Breast epithelium (tissue), 4 donors: ENCODE measurements at regions not wholly inside any gene's neighbourhood (a gene's known extent, or its start where the extent isn't known, plus 50 kb on each side); places are given as distances from the start of the nearest gene placed in this dataset.
"Not testable (repeated sequence)": the region's sequence is repeated elsewhere in the genome, so short reads cannot be mapped to it uniquely, and the experiment has no call there.

ENCODE experiments used
- DNase-seq, 2 donors: peaks; one replicate each; pipeline ENCODE4 v3.0.0-alpha.2; 2019; ENCODE audit warnings: low spot score in 2 of 2
- H3K27ac ChIP-seq, 2 donors: fragments of 200-600 bp; sonication (generic) in 1 of 2; one replicate each; pipeline ENCODE4 v1.5.1; 2016 to 2019; ENCODE audit warnings: mild to moderate bottlenecking in 1 of 2
- H3K27me3 ChIP-seq, 2 donors: fragments of 200-600 bp; sonication (generic) in 1 of 2; one replicate each; pipeline versions ENCODE4 v1.5.1 to v1.6.0; 2017 to 2019; ENCODE audit warnings: control low read depth in 1 of 2, mild to moderate bottlenecking in 1 of 2
- H3K36me3 ChIP-seq: fragments of 200-600 bp; one replicate; pipeline ENCODE4 v1.5.1; 2019
- H3K4me1 ChIP-seq, 2 donors: fragments of 200-600 bp; sonication (generic); one replicate each; pipeline ENCODE4 v1.5.1; 2016 to 2019; ENCODE audit warnings: control low read depth in 1 of 2
- H3K4me3 ChIP-seq, 3 donors: fragments of 200-600 bp; sonication (generic); 1 replicate in 2 of 3; 2 replicates in 1 of 3; pipeline ENCODE4 v1.5.1; 2016 to 2019; ENCODE audit warnings: mild to moderate bottlenecking in 3 of 3, moderate library complexity in 2 of 3
- H3K9me3 ChIP-seq, 2 donors: fragments of 200-600 bp; sonication (generic) in 1 of 2; one replicate each; pipeline ENCODE4 v1.5.1; 2016 to 2019; ENCODE audit warnings: control low read depth in 1 of 2
- POLR2A ChIP-seq: fragments of 450-650 bp; IDR thresholded peaks from one replicate; pipeline ENCODE4 v1.6.1; 2016; ENCODE audit warnings: antibody characterized with exemption, mild to moderate bottlenecking, moderate library complexity
- POLR2AphosphoS5 ChIP-seq, 3 donors: sonication (generic); formaldehyde crosslinking; IDR thresholded peaks; one replicate each; pipeline ENCODE4 v1.6.1; 2017; ENCODE audit warnings: antibody characterized with exemption in 3 of 3
- intact Hi-C: fragments of 100-400 bp; cut with DNase I; formaldehyde crosslinking; loops from one replicate; pipeline ENCODE4 v1.15.1; 2023; ENCODE audit warnings: low total_unique reads
- TF ChIP-seq, protein P1 (sequence below), 3 donors: fragments of 450-650 bp; IDR thresholded peaks; one replicate each; pipeline ENCODE4 v1.5.1; 2016 to 2017; ENCODE audit warnings: antibody characterized with exemption in 3 of 3, mild to moderate bottlenecking in 3 of 3, moderate library complexity in 3 of 3

DNA sequence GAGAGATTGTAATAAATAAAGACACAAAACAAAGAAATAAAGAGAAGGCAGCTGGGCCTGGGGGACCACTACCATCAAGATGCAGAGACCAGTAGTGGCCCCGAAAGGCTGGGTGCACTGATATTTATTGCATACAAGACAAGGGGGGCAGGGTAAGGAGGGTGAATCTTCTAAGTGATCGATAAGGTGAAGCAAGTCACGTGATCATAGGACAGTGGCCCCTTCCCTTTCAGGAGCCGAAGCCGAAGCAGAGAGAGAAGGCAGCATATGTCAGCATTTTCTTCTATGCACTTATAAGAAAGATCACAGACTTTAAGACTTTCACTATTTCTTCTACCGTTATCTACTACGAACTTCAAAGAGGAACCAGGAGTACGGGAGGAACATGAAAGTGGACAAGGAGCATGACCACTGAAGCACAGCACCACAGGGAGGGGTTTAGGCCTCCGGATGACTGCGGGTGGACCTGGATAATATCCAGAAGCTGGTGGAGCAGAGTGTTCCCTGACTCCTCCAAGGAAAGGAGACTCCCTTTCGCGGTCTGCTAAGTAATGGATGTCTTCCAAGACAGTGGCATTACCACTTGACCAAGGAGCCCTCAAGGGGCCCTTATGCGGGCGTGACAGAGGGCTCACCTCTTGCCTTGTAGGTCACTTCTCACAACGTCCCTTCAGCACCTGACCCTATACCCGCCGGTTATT lies 126.4 kb downstream of the RBM46 start:
- not testable (repeated sequence) for H3K27ac ChIP-seq, DNase-seq, H3K4me3 ChIP-seq

DNA sequence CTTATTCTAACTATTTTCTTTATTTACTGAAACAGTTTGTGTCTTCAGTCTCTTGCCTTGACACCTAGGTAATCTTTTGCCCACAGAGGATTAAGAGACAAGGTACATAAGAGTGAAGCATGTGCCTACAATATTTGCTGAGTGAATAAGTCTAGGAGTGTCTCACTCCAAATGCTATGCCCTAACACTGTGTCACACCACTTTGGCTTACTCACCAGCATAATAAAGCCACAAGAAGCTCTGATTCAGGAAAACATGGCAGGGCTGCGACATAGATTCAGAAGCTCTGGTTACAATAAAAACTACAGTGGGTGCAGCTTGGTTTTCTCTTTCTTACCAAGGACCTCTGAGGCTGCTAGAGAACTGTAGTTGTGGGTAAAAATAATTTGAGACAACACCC lies 127.1 kb downstream of the RBM46 start:
- DNase-seq: no peak
- no peaks in the 10 kb centered on the region for H3K9me3 ChIP-seq
- TF ChIP-seq POLR2AphosphoS5 (IDR thresholded peaks at IDR 0.05): no peak
- TF ChIP-seq, protein P1, sequence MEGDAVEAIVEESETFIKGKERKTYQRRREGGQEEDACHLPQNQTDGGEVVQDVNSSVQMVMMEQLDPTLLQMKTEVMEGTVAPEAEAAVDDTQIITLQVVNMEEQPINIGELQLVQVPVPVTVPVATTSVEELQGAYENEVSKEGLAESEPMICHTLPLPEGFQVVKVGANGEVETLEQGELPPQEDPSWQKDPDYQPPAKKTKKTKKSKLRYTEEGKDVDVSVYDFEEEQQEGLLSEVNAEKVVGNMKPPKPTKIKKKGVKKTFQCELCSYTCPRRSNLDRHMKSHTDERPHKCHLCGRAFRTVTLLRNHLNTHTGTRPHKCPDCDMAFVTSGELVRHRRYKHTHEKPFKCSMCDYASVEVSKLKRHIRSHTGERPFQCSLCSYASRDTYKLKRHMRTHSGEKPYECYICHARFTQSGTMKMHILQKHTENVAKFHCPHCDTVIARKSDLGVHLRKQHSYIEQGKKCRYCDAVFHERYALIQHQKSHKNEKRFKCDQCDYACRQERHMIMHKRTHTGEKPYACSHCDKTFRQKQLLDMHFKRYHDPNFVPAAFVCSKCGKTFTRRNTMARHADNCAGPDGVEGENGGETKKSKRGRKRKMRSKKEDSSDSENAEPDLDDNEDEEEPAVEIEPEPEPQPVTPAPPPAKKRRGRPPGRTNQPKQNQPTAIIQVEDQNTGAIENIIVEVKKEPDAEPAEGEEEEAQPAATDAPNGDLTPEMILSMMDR (IDR thresholded peaks at IDR 0.05): no peak
- no peak for TF ChIP-seq POLR2A
- H3K27ac ChIP-seq: no peak overlapping the region
- H3K27me3 ChIP-seq: no peaks in the 10 kb centered on the region
- no peak overlapping the region for H3K4me3 ChIP-seq
- H3K4me1 ChIP-seq: no peaks in the 10 kb centered on the region
- intact Hi-C loops: no loop called here
- no peaks in the 10 kb centered on the region for H3K36me3 ChIP-seq

More for the DNA sequence above, 126.4 kb downstream of the RBM46 start:
- H3K9me3 ChIP-seq, H3K4me1 ChIP-seq, H3K36me3 ChIP-seq, H3K27me3 ChIP-seq, intact Hi-C loops: not testable (repeated sequence)

DNA sequence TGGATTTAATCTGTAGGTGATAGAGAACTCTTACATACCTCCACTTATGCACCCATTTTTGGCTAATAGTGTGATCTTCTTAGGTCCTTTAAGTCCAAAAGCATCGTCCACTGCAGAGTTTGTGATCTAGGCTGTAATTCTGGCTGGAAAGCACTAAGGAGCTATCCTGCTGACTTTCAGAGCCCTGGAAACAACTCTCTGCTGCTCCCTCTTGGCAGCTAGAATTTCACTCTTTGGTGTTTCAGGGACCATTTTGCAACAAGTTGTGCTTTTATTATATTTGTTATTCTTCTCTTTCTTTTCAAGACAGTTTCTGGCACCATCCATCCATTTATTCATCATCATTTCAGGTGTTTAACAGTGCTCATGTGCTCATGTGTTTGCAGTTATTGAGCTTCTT lies 130.0 kb downstream of the RBM46 start:
- intact Hi-C loops: no loop called here
- no peak for DNase-seq
- no peaks in the 10 kb centered on the region for H3K27me3 ChIP-seq

DNA sequence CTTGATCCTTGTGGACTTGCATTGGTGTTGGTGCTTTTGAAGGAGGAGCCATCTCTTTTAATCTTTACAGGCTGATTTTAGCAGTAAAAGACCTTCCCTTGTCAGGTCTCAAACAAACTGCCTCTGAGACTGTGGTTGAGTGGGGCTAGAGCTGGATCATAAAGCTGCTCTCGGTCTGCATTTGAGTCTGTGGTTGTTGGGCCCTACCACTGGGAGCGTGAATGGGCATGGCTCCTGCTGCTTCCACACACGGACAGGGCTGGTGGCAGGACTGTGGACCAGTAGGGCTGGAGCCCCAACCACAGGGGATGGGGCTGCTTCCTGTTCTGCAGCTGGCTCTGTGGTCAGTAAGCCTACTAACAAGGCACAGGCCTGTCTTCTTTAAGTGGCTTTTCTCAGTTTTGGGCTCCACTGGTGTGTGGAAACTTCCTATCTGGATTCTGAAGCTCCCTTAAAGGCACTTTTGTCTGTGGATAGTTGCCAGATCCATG lies 130.6 kb downstream of the RBM46 start:
- TF ChIP-seq POLR2AphosphoS5 (IDR thresholded peaks at IDR 0.05): no peak
- TF ChIP-seq, protein P1 (IDR thresholded peaks at IDR 0.05): no peak
- intact Hi-C loops: no loop called here
- Histone ChIP-seq H3K4me1 (no peaks in the 10 kb centered on the region), H3K9me3 (no peaks in the 10 kb centered on the region), H3K36me3 (no peaks in the 10 kb centered on the region), H3K27ac (no peak overlapping the region), H3K4me3 (no peak overlapping the region), H3K27me3 (no peaks in the 10 kb centered on the region)
- DNase-seq: no peak

More for the DNA sequence above, 130.0 kb downstream of the RBM46 start:
- Histone ChIP-seq H3K4me1 (no peaks in the 10 kb centered on the region), H3K27ac (no peak overlapping the region), H3K9me3 (no peaks in the 10 kb centered on the region), H3K4me3 (no peak overlapping the region), H3K36me3 (no peaks in the 10 kb centered on the region)
- TF ChIP-seq, protein P1 (IDR thresholded peaks at IDR 0.05): no peak
- TF ChIP-seq POLR2A (no peak), POLR2AphosphoS5 (IDR thresholded peaks at IDR 0.05) (no peak)

DNA sequence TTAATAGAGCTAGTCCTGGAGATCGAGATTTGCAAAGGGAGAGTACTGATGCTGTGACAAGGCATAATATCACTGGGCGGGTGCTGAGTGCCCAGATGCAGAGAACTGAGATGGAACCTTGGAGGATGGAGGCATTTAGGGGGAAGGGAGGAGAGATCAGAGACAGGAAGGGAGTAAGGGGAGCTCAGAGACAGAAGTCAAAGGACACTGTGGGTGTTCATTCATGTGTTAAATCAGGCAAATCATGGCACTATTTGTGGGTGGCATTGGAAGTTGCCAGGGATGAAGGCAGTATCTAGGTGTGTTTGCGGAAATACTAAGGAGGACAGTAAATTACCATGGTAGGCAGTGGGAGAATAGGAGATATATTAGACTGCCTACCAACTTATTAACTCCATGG lies 135.0 kb downstream of the RBM46 start:
- intact Hi-C loops: no loop called here
- TF ChIP-seq POLR2A (no peak), POLR2AphosphoS5 (IDR thresholded peaks at IDR 0.05) (no peak)
- TF ChIP-seq, protein P1 (IDR thresholded peaks at IDR 0.05): no peak
- no peaks in the 10 kb centered on the region for H3K4me1 ChIP-seq
- no peak overlapping the region for H3K4me3 ChIP-seq
- no peaks in the 10 kb centered on the region for H3K27me3 ChIP-seq
- H3K36me3 ChIP-seq: no peaks in the 10 kb centered on the region
- H3K9me3 ChIP-seq: no peaks in the 10 kb centered on the region
- no peak overlapping the region for H3K27ac ChIP-seq
- no peak for DNase-seq
